MCF 10A (cell line): ENCODE measurements at regions not wholly inside any gene's neighbourhood (a gene's known extent, or its start where the extent isn't known, plus 50 kb on each side); places are given as distances from the start of the nearest gene placed in this dataset.
"Not testable (repeated sequence)": the region's sequence is repeated elsewhere in the genome, so short reads cannot be mapped to it uniquely, and the experiment has no call there.

Source experiments
- BruUV-seq: library from RNA; stranded (reverse); fragments of 400-500 nt; replicated peaks from 2 replicates; lab custom pipeline; 2021; lab: Mats Ljungman, UMichigan
- CTCF ChIA-PET: fragments of 300-600 bp; sonication (Branson Sonifier 250); formaldehyde crosslinking; extraction: SDS; loops from one replicate; lab custom pipeline; 2021; ENCODE audit warnings: antibody characterized with exemption, inconsistent platforms; lab: Yijun Ruan, JAX
- POLR2A ChIA-PET: fragments of 300-600, 350-650 bp; sonication (Branson Sonifier 250); formaldehyde crosslinking; extraction: SDS; loops from one replicate; lab custom pipeline; 2020; ENCODE audit warnings: antibody characterized with exemption, inconsistent platforms; lab: Yijun Ruan, JAX
- DNase-seq: peaks from one replicate; pipeline ENCODE4 v3.0.0-alpha.2; 2018; ENCODE audit not compliant: unreplicated experiment
- H3K27ac Mint-ChIP-seq: one replicate; pipeline ENCODE4 v1.8.0; 2022; ENCODE audit warnings: mild to moderate bottlenecking, low read depth, mixed read lengths; ENCODE audit not compliant: unreplicated experiment
- H3K27me3 Mint-ChIP-seq: one replicate; pipeline ENCODE4 v1.8.0; 2022; ENCODE audit warnings: mixed read lengths; ENCODE audit not compliant: insufficient read depth, unreplicated experiment
- H3K36me3 Mint-ChIP-seq: one replicate; pipeline ENCODE4 v1.8.0; 2022; ENCODE audit warnings: mild to moderate bottlenecking, moderate library complexity, mixed read lengths; ENCODE audit not compliant: insufficient read depth, unreplicated experiment
- H3K4me1 Mint-ChIP-seq: one replicate; pipeline ENCODE4 v1.8.0; 2022; ENCODE audit warnings: mixed read lengths; ENCODE audit not compliant: insufficient read depth, unreplicated experiment
- H3K4me3 Mint-ChIP-seq: one replicate; pipeline ENCODE4 v1.8.0; 2022; ENCODE audit warnings: mild to moderate bottlenecking, moderate library complexity, mixed read lengths; ENCODE audit not compliant: unreplicated experiment
- H3K9me3 Mint-ChIP-seq: one replicate; pipeline ENCODE4 v1.8.0; 2022; ENCODE audit warnings: mixed read lengths; ENCODE audit not compliant: unreplicated experiment
- CTCF ChIP-seq: fragments of 200-600 bp; IDR thresholded peaks from one replicate; pipeline ENCODE4 v1.8.0; 2022; ENCODE audit warnings: antibody characterized with exemption, mild to moderate bottlenecking; ENCODE audit not compliant: unreplicated experiment
- intact Hi-C: fragments of 100-400 bp; cut with micrococcal nuclease; formaldehyde crosslinking; loops from 2 replicates; pipeline ENCODE4 v1.14.1; 2022

- BruUV-seq, result no TSS peak
- no peak for TF ChIP-seq CTCF
- Mint-ChIP-seq H3K27ac (no peak overlapping the region), H3K4me1 (peaks cover 13% of the 10 kb centered on the region), H3K27me3 (no peaks in the 10 kb centered on the region), H3K9me3 (peaks cover 8% of the 10 kb centered on the region), H3K4me3 (no peak overlapping the region), H3K36me3 (no peaks in the 10 kb centered on the region)
- ChIA-PET CTCF (no interaction called here), POLR2A (no interaction called here)
- intact Hi-C loops, result no loop called here
- DNase-seq, result no peak
These were observed 106.4 kb downstream of the EHF start for GRCh38 chr11:34727228-34727737.

- Mint-ChIP-seq H3K9me3 (peaks cover 8% of the 10 kb centered on the region), H3K27me3 (no peaks in the 10 kb centered on the region), H3K27ac (no peak overlapping the region), H3K4me3 (no peak overlapping the region), H3K36me3 (no peaks in the 10 kb centered on the region), H3K4me1 (peaks cover 5% of the 10 kb centered on the region)
- no peak for DNase-seq
- ChIA-PET POLR2A (no interaction called here), CTCF (no interaction called here)
- intact Hi-C loops, result no loop called here
- TF ChIP-seq CTCF, result no peak
- BruUV-seq, result no TSS peak
These were observed 104.1 kb downstream of the EHF start for GRCh38 chr11:34724973-34725372.

- H3K27ac Mint-ChIP-seq, result peak overlapping the region; percentile 68
- POLR2A ChIA-PET, result no interaction called here
- CTCF ChIA-PET, result interaction anchor here (1.0 to 1.2 kb wide), 3 partner anchors 9 to 27 kb away, joined by 3 to 4 read pairs (median 3); no protein-coding TSS in a partner anchor
- peaks cover 8% of the 10 kb centered on the region for H3K9me3 Mint-ChIP-seq
- H3K4me3 Mint-ChIP-seq, result no peak overlapping the region
- no peaks in the 10 kb centered on the region for H3K36me3 Mint-ChIP-seq
- peaks cover 5% of the 10 kb centered on the region for H3K4me1 Mint-ChIP-seq
- no peak for TF ChIP-seq CTCF
- peak; percentile 63 for DNase-seq
- H3K27me3 Mint-ChIP-seq, result no peaks in the 10 kb centered on the region
- intact Hi-C loops, result no loop called here
- no TSS peak for BruUV-seq
These were observed 100.8 kb downstream of the EHF start for GRCh38 chr11:34721646-34722045.

- intact Hi-C loops, result no loop called here
- no peak for DNase-seq
- no peak for TF ChIP-seq CTCF
- POLR2A ChIA-PET, result no interaction called here
- Mint-ChIP-seq H3K27ac (no peak overlapping the region), H3K9me3 (peaks cover 8% of the 10 kb centered on the region), H3K4me3 (no peak overlapping the region), H3K36me3 (no peaks in the 10 kb centered on the region), H3K27me3 (no peaks in the 10 kb centered on the region), H3K4me1 (peaks cover 5% of the 10 kb centered on the region)
- no TSS peak for BruUV-seq
- CTCF ChIA-PET, result no interaction called here
These were observed 98.5 kb downstream of the EHF start for GRCh38 chr11:34719303-34719848.

GRCh38 chr11:34713631-34714030, 92.7 kb downstream of the EHF start:
- POLR2A ChIA-PET, H3K9me3 Mint-ChIP-seq, H3K36me3 Mint-ChIP-seq, H3K4me1 Mint-ChIP-seq, DNase-seq, H3K4me3 Mint-ChIP-seq, H3K27ac Mint-ChIP-seq, CTCF ChIA-PET, intact Hi-C loops, BruUV-seq, H3K27me3 Mint-ChIP-seq: not testable (repeated sequence)
